GM19025 (cell line): ENCODE measurements at regions not wholly inside any gene's neighbourhood (a gene's known extent, or its start where the extent isn't known, plus 50 kb on each side); places are given as distances from the start of the nearest gene placed in this dataset.

Experiments used
- ATAC-seq: cut with Tn5 transposase; IDR thresholded peaks from one replicate; pipeline ENCODE4 v1.9.1; 2021; ENCODE audit warnings: mild to moderate bottlenecking, low read depth, moderate library complexity; ENCODE audit not compliant: unreplicated experiment

- no peak for ATAC-seq
These were observed 220.1 kb upstream of the EYS start for GRCh38 chr6:65927141-65927540.

- ATAC-seq: no peak
These were observed 217.4 kb upstream of the EYS start for GRCh38 chr6:65924411-65924810.

GRCh38 chr6:65922049-65922448, 215.0 kb upstream of the EYS start:
- no peak for ATAC-seq

DNA sequence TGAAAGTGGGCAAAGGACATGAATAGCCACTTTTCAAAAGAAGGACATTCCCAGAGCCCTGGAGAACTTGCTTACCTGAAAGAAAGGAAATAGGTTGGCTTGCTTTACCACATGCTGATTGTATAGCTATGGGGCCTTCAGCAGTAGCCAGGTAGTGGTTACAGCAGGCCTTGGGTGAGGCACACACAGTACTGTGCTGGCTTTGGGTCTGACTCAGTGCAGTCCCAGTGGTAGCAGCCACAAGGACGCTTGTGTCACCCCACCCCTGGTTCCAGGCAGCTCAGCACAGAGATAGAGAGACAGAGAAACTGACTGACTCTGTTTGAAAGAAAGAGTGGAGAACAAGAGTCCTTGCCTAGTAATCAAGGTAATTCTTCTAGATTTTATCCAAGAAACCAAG, 201.0 kb upstream of the EYS start:
- ATAC-seq: no peak

DNA sequence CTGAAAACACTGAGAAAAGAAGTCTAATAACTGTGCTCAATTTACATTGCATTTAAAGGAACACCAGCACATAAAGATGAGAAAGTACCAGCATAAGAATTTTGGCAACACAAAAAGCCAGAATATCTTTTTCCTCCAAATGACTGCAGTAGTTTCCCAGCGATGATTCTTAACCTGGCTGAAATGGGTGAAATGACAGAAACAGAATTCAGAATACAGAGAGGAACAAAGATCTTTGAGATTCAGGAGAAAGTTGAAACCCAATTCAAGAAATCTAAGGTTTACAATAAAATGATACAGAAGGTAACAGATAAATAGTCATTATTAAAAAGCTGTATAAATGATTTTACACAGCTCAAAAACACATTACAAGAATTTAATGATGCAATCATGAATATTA, 197.0 kb upstream of the EYS start:
- no peak for ATAC-seq

DNA sequence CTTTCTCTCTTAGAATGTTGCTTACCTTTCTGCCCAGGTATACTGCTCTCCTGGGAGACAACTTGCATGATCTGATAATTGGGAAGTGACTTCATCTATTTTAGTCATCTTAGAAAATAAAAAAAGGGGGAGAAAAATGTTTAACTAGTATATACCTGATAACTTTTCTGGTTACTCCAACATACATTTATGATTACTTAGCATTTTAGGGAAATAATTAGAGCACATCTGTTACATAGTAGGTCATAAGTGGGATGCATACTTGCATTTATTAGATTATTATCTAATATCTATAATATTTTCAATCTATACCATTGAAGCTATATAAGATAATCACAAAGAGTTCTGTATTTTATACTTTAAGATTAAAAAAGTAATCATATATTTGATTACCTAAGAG, 193.9 kb upstream of the EYS start:
- ATAC-seq: no peak

GRCh38 chr6:65896140-65896539, 189.1 kb upstream of the EYS start:
- no peak for ATAC-seq

GRCh38 chr6:65876668-65877067, 169.6 kb upstream of the EYS start:
- ATAC-seq: no peak

- ATAC-seq: no peak
These were observed 145.4 kb upstream of the EYS start for GRCh38 chr6:65852369-65852852.

DNA sequence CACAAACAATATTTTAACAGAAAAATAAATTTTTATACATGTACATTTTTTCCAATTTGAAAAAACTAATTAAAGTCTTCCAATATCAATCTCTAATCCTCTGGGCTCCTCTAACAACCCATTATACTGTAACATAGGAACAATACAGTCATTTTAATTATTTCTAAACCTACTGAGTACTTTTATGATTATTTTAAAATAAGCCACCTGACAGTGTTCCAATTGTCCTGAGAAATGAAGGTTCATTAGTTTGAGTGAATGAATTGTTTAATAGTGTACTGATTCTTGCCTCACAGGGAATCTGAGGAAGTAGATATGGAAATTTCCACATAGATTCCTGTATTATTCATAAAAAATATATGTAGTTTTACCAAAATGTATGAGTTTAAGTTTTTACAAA, 123.1 kb upstream of the EYS start:
- no peak for ATAC-seq

- no peak for ATAC-seq
These were observed 112.1 kb upstream of the EYS start for GRCh38 chr6:65819152-65819551.

- ATAC-seq: no peak
These were observed 111.5 kb upstream of the EYS start for GRCh38 chr6:65818576-65818975.

GRCh38 chr6:65816991-65817390, 110.0 kb upstream of the EYS start:
- no peak for ATAC-seq

- ATAC-seq: no peak
These were observed 107.0 kb upstream of the EYS start for GRCh38 chr6:65814071-65814470.

DNA sequence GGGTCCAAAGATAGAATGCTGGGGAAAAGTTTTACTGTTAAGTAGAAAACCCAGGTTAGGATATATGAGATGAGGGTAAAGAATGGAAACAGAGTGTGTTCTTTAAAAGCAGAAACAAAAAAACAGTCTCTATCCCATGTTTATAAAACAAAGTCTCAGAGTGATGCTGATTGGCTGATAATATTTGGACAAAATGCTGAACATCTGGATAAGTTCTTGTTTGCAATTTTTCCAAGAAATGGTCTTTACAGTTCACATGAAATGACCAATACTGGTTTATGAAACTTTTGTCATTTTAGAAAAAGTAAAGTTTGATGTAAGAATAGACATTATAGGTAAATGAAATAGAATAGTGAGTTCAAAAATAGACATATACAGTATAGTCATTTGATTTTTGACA, 96.2 kb upstream of the EYS start:
- ATAC-seq: no peak

- no peak for ATAC-seq
These were observed 92.4 kb upstream of the EYS start for GRCh38 chr6:65799389-65799788.

- ATAC-seq: no peak
These were observed 91.4 kb upstream of the EYS start for GRCh38 chr6:65798280-65799014.

- no peak for ATAC-seq
These were observed 83.6 kb upstream of the EYS start for GRCh38 chr6:65790666-65791065.

GRCh38 chr6:65787787-65788186, 80.8 kb upstream of the EYS start:
- no peak for ATAC-seq

GRCh38 chr6:65786815-65787214, 79.8 kb upstream of the EYS start:
- ATAC-seq: no peak

GRCh38 chr6:65780691-65781090, 73.7 kb upstream of the EYS start:
- ATAC-seq: no peak

- ATAC-seq: no peak
These were observed 69.3 kb upstream of the EYS start for GRCh38 chr6:65776332-65776731.

- ATAC-seq: no peak
These were observed 64.9 kb upstream of the EYS start for GRCh38 chr6:65771946-65772345.
